A549 (cell line): ENCODE measurements at regions not wholly inside any gene's neighbourhood (a gene's known extent, or its start where the extent isn't known, plus 50 kb on each side); places are given as distances from the start of the nearest gene placed in this dataset.
A peak's percentile ranks its signal among the peaks of the same experiment; 100 is the strongest.

ENCODE experiments used
- ATAC-seq, 2 experiments: fragments of 200-7000 bp in 1 of 2; fragments of >200 bp in 1 of 2; cut with Nextera tagmentation in 1 of 2; cut with Tn5 transposase in 1 of 2; 3 replicates each; pipeline versions ENCODE4 v1.8.0 to v1.9.1; 2018 to 2020; ENCODE audit warnings: mild to moderate bottlenecking in 1 of 2, moderate library complexity in 1 of 2
- CTCF ChIA-PET: fragments of 300-600 bp; sonication (Branson Sonifier 250); formaldehyde crosslinking; extraction: SDS; loops from one replicate; lab custom pipeline; 2021; ENCODE audit warnings: antibody characterized with exemption, inconsistent platforms; lab: Yijun Ruan, JAX
- POLR2A ChIA-PET: fragments of 350-600 bp; formaldehyde crosslinking; extraction: SDS; loops from one replicate; lab custom pipeline; 2021; ENCODE audit warnings: antibody characterized with exemption, inconsistent platforms; lab: Yijun Ruan, JAX
- DNase-seq, 2 experiments: peaks; one replicate each; pipeline versions ENCODE4 v3.0.0 to v3.0.0-alpha.2; 2011 to 2016; ENCODE audit warnings: low read depth in 1 of 2, low spot score in 1 of 2
- FAIRE-seq: peaks from 2 replicates; lab custom pipeline; 2011; peaks lifted over from hg19 to GRCh38; lab: Jason Lieb, UNC
- H3K27ac ChIP-seq, 2 experiments: fragments of >200 bp; sonication (Bioruptor Twin); formaldehyde crosslinking; 3 replicates each; pipeline ENCODE4 v1.5.1; 2016 to 2017
- H3K4me1 ChIP-seq: fragments of >200 bp; sonication (Bioruptor Twin); formaldehyde crosslinking; 3 replicates; pipeline ENCODE4 v1.6.1; 2016
- H3K4me2 ChIP-seq: fragments of >200 bp; sonication (Bioruptor Twin); formaldehyde crosslinking; 3 replicates; pipeline ENCODE4 v1.6.1; 2016
- H3K4me3 ChIP-seq: fragments of >200 bp; sonication (Bioruptor Twin); formaldehyde crosslinking; 3 replicates; pipeline ENCODE4 v1.5.1; 2016
- H3K9me3 ChIP-seq: fragments of >200 bp; sonication (Bioruptor Twin); formaldehyde crosslinking; 3 replicates; pipeline ENCODE4 v1.6.1; 2016
- BHLHE40 ChIP-seq: IDR thresholded peaks from 2 replicates; pipeline ENCODE4 v1.6.1; 2012; ENCODE audit warnings: low read depth, low read length, inconsistent platforms
- CBX8 ChIP-seq: fragments of 200-600 bp; sonication (generic); IDR thresholded peaks from 2 replicates; pipeline ENCODE4 v1.6.1; 2016
- CEBPB ChIP-seq, 2 experiments: fragments of >200 bp in 1 of 2; sonication (Bioruptor Twin) in 1 of 2; formaldehyde crosslinking in 1 of 2; IDR thresholded peaks; 2 replicates each; pipeline ENCODE4 v1.6.1; 2012 to 2016
- CHD4 ChIP-seq: fragments of 200-600 bp; sonication (generic); IDR thresholded peaks from 2 replicates; pipeline ENCODE4 v1.6.1; 2016; ENCODE audit warnings: antibody characterized with exemption, mild to moderate bottlenecking, borderline replicate concordance
- E2F6 ChIP-seq: IDR thresholded peaks from 2 replicates; pipeline ENCODE4 v1.6.1; 2012; ENCODE audit warnings: low read depth, borderline replicate concordance
- EHMT2 ChIP-seq: fragments of 200-600 bp; sonication (generic); IDR thresholded peaks from 2 replicates; pipeline ENCODE4 v1.6.1; 2016; ENCODE audit warnings: antibody characterized with exemption, low read depth, mild to moderate bottlenecking, moderate library complexity
- EP300 ChIP-seq, 2 experiments: fragments of >200 bp; sonication (Bioruptor Twin); formaldehyde crosslinking; IDR thresholded peaks; 2 replicates in 1 of 2; 3 replicates in 1 of 2; pipeline ENCODE4 v1.6.1; 2016 to 2017
- HDAC2 ChIP-seq: fragments of 200-600 bp; sonication (generic); IDR thresholded peaks from 2 replicates; pipeline ENCODE4 v1.6.1; 2016
- HES2 ChIP-seq: fragments of >200 bp; sonication (Bioruptor Twin); formaldehyde crosslinking; IDR thresholded peaks from 2 replicates; pipeline ENCODE4 v1.6.1; 2016
- HMGXB4 ChIP-seq: fragments of 250-450 bp; sonication (Bioruptor Pico); IDR thresholded peaks from 2 replicates; pipeline ENCODE4 v1.5.0; 2021; ENCODE audit warnings: mild to moderate bottlenecking, moderate library complexity, borderline replicate concordance
- HOXB5 ChIP-seq: fragments of 250-450 bp; sonication (Bioruptor Pico); IDR thresholded peaks from 2 replicates; pipeline ENCODE4 v1.5.0; 2020; ENCODE audit warnings: mild to moderate bottlenecking, moderate library complexity
- JUN ChIP-seq, 2 experiments: fragments of >200 bp; sonication (Bioruptor Twin); formaldehyde crosslinking; IDR thresholded peaks; 2 replicates in 1 of 2; 3 replicates in 1 of 2; pipeline ENCODE4 v1.6.1; 2016 to 2017
- KDM1A ChIP-seq: fragments of 200-600 bp; sonication (generic); IDR thresholded peaks from 2 replicates; pipeline ENCODE4 v1.6.1; 2016; ENCODE audit warnings: low read depth, mild to moderate bottlenecking
- MAFK ChIP-seq: fragments of 450-650 bp; IDR thresholded peaks from 2 replicates; pipeline ENCODE4 v1.6.1; 2014; ENCODE audit not compliant: partially characterized antibody
- NFE2L2 ChIP-seq: fragments of 150-350 bp; conservative IDR thresholded peaks from 2 replicates; pipeline ENCODE4 v1.6.1; 2014; ENCODE audit warnings: low read length
- PHF8 ChIP-seq: fragments of 200-600 bp; sonication (generic); IDR thresholded peaks from 2 replicates; pipeline ENCODE4 v1.6.1; 2016; ENCODE audit warnings: low read depth, mild to moderate bottlenecking, antibody characterized with exemption, moderate library complexity, borderline replicate concordance
- RFX5 ChIP-seq: fragments of 450-650 bp; IDR thresholded peaks from 2 replicates; pipeline ENCODE4 v1.7.1; 2014; ENCODE audit warnings: antibody characterized with exemption, mild to moderate bottlenecking, moderate library complexity
- WGBS: methylation state at CpG from one replicate; pipeline ENCODE4 v1.1.6; 2017; ENCODE audit errors: missing lambda C conversion rate; 5-methylcytosine and 5-hydroxymethylcytosine counted together
- TF ChIP-seq, protein P1 (sequence below): fragments of 150-350 bp; IDR thresholded peaks from 2 replicates; pipeline ENCODE4 v1.6.1; 2014; ENCODE audit warnings: low read depth, mild to moderate bottlenecking, low read length
- TF ChIP-seq, protein P2 (sequence below): fragments of >200 bp; sonication (Bioruptor Twin); formaldehyde crosslinking; IDR thresholded peaks from 3 replicates; pipeline ENCODE4 v1.5.1; 2016

GRCh38 chr1:63051886-63052285, 268.0 kb downstream of the ATG4C start:
- no peak for DNase-seq
- WGBS = 52% methylated on average over 6 of the region's 6 CpGs

DNA sequence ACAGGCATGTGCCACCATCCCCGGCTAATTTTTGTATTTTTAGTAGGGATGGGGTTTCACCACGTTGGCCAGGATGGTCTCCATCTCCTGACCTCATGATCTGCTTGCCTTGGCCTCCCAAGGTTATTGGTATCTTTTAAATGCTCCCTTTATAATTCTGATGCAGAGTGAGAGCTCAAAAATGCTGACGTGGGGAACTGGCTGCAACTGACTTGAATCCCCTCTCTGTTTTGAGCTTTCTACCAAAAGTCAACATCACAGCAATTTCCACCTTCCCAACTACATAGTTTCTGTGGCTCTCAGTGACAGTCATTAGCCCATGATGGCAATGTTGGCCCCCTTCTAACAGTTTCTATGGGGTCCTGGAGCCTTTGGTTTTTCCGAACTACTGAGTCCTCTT, 268.2 kb upstream of the FOXD3 start:
- ChIA-PET CTCF (interaction anchor here (1.1 kb wide), 1 partner anchor 26 kb away, joined by 3 read pairs; no protein-coding TSS in a partner anchor), POLR2A (no interaction called here)
- 45% methylated on average over 4 of the region's 4 CpGs for WGBS

More at GRCh38 chr1:63051886-63052285, 268.0 kb downstream of the ATG4C start:
- TF ChIP-seq E2F6 (no peak), KDM1A (no peak), CBX8 (no peak), BHLHE40 (no peak), EP300 (IDR thresholded peaks at IDR 0.05) (no peak), PHF8 (no peak), HDAC2 (no peak), EHMT2 (no peak), CEBPB (IDR thresholded peaks at IDR 0.05) (no peak), HMGXB4 (CRISPR knock-in tag) (no peak)
- POLR2A ChIA-PET = no interaction called here
- Histone ChIP-seq H3K4me2 (no peak overlapping the region), H3K27ac (no peak overlapping the region), H3K4me3 (no peak overlapping the region), H3K9me3 (no peaks in the 10 kb centered on the region), H3K4me1 (no peaks in the 10 kb centered on the region)
- CTCF ChIA-PET = interaction anchor here (0.5 kb wide), 1 partner anchor 369 kb away, joined by 3 read pairs; no protein-coding TSS in a partner anchor
- ATAC-seq = no peak
- FAIRE-seq = no peak

GRCh38 chr1:63063367-63063766, 259.0 kb upstream of the FOXD3 start:
- ChIA-PET CTCF (no interaction called here), POLR2A (no interaction called here)
- TF ChIP-seq NFE2L2 (no peak), PHF8 (no peak), JUN (IDR thresholded peaks at IDR 0.05) (no peak), HES2 (no peak), EP300 (IDR thresholded peaks at IDR 0.05) (no peak), HOXB5 (CRISPR knock-in tag) (no peak), RFX5 (no peak), CHD4 (no peak)
- TF ChIP-seq, protein P1, sequence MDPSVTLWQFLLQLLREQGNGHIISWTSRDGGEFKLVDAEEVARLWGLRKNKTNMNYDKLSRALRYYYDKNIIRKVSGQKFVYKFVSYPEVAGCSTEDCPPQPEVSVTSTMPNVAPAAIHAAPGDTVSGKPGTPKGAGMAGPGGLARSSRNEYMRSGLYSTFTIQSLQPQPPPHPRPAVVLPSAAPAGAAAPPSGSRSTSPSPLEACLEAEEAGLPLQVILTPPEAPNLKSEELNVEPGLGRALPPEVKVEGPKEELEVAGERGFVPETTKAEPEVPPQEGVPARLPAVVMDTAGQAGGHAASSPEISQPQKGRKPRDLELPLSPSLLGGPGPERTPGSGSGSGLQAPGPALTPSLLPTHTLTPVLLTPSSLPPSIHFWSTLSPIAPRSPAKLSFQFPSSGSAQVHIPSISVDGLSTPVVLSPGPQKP = no peak
- TF ChIP-seq, protein P2, sequence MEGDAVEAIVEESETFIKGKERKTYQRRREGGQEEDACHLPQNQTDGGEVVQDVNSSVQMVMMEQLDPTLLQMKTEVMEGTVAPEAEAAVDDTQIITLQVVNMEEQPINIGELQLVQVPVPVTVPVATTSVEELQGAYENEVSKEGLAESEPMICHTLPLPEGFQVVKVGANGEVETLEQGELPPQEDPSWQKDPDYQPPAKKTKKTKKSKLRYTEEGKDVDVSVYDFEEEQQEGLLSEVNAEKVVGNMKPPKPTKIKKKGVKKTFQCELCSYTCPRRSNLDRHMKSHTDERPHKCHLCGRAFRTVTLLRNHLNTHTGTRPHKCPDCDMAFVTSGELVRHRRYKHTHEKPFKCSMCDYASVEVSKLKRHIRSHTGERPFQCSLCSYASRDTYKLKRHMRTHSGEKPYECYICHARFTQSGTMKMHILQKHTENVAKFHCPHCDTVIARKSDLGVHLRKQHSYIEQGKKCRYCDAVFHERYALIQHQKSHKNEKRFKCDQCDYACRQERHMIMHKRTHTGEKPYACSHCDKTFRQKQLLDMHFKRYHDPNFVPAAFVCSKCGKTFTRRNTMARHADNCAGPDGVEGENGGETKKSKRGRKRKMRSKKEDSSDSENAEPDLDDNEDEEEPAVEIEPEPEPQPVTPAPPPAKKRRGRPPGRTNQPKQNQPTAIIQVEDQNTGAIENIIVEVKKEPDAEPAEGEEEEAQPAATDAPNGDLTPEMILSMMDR = no peak
- ATAC-seq (no peak), DNase-seq (no peak), FAIRE-seq (no peak)
- Histone ChIP-seq H3K4me2 (no peak overlapping the region), H3K4me3 (no peak overlapping the region), H3K9me3 (no peaks in the 10 kb centered on the region), H3K27ac (no peak overlapping the region), H3K4me1 (no peaks in the 10 kb centered on the region)
- 22% methylated on average over 3 of the region's 3 CpGs for WGBS

More for the DNA sequence above, 268.2 kb upstream of the FOXD3 start:
- DNase-seq (no peak), ATAC-seq (no peak), FAIRE-seq (no peak)
- H3K4me3 ChIP-seq = no peak overlapping the region
- peak; percentile 39 for TF ChIP-seq MAFK
- TF ChIP-seq, protein P2 = no peak
- H3K4me2 ChIP-seq = no peak overlapping the region
- no peak overlapping the region for H3K27ac ChIP-seq
- no peaks in the 10 kb centered on the region for H3K4me1 ChIP-seq
- H3K9me3 ChIP-seq = no peaks in the 10 kb centered on the region
